ENCODE measurements at regions not wholly inside any gene's neighbourhood (a gene's known extent, or its start where the extent isn't known, plus 50 kb on each side); places are given as distances from the start of the nearest gene placed in this dataset.

DNA sequence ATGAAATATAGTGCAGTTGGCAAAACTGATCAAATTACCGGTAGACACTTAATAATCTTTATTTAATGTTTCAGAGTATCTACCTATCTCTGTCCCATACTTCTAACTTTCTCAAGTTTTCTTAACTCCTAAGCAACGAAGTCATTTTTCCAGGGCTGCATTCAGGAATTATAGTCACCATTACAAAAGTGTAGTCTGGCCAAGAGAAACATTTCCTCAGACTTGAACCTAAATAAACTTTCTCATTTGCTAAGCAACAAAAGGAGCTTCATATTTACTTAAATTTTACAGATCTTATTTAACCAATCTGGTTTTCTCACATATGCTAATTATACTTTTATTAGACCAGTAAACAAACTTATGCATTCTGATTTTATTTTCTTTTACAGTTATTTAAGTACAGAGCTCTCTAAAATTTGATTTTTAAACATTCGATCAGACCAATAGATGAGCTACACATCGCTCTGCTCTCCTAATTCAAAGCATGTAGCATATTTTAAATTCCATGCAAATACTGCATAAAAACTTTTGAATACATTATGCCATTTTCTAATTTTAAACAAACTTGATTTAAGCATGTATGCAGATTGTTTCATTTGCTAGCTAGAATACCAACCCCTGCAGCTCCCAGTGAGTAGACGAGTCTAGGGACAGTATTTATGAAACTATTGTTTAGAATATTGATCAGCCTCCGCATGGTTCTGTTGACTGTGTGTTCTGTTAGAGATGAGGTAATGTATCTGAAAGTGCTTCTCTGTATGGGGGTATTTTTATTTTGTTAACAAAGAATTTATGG lies 201.4 kb downstream of the CHRM3 start:
- TF ChIP-seq, protein P1, sequence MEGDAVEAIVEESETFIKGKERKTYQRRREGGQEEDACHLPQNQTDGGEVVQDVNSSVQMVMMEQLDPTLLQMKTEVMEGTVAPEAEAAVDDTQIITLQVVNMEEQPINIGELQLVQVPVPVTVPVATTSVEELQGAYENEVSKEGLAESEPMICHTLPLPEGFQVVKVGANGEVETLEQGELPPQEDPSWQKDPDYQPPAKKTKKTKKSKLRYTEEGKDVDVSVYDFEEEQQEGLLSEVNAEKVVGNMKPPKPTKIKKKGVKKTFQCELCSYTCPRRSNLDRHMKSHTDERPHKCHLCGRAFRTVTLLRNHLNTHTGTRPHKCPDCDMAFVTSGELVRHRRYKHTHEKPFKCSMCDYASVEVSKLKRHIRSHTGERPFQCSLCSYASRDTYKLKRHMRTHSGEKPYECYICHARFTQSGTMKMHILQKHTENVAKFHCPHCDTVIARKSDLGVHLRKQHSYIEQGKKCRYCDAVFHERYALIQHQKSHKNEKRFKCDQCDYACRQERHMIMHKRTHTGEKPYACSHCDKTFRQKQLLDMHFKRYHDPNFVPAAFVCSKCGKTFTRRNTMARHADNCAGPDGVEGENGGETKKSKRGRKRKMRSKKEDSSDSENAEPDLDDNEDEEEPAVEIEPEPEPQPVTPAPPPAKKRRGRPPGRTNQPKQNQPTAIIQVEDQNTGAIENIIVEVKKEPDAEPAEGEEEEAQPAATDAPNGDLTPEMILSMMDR (IDR thresholded peaks at IDR 0.05; ENCODE audit: low read length), result no peak
- TF ChIP-seq EZH2phosphoT487 (IDR thresholded peaks at IDR 0.05; ENCODE audit: low read length), result no peak
- TF ChIP-seq EZH2 (optimal IDR thresholded peaks at IDR 0.05; ENCODE audit: low read depth, low read length), result no peak
